Keratinocyte (primary cell): ENCODE measurements at regions not wholly inside any gene's neighbourhood (a gene's known extent, or its start where the extent isn't known, plus 50 kb on each side); places are given as distances from the start of the nearest gene placed in this dataset.

Source experiments
- DNase-seq: peaks from one replicate; pipeline ENCODE4 v3.0.0-alpha.2; 2011; ENCODE audit warnings: low read depth, missing footprints, low spot score
- FAIRE-seq: peaks from 2 replicates; lab custom pipeline; 2011; peaks lifted over from hg19 to GRCh38; lab: Jason Lieb, UNC
- H2AFZ ChIP-seq: 2 replicates; pipeline ENCODE4 v1.6.0; 2012; ENCODE audit warnings: low read length, control low read depth, inconsistent platforms; ENCODE audit not compliant: control insufficient read depth
- H3K27ac ChIP-seq: 2 replicates; pipeline ENCODE4 v1.5.1; 2011; ENCODE audit warnings: low read length; ENCODE audit not compliant: control insufficient read depth, insufficient read depth
- H3K27me3 ChIP-seq: 3 replicates; pipeline ENCODE4 v1.6.0; 2011; ENCODE audit warnings: low read length; ENCODE audit not compliant: control insufficient read depth, insufficient read depth; ENCODE audit errors: extremely low read depth
- H3K36me3 ChIP-seq, 2 experiments: 2 replicates in 1 of 2; 3 replicates in 1 of 2; pipeline ENCODE4 v1.5.1; 2011; ENCODE audit warnings: low read length in 2 of 2, mild to moderate bottlenecking in 1 of 2; ENCODE audit not compliant: control insufficient read depth in 2 of 2, insufficient read depth in 2 of 2; ENCODE audit errors: extremely low read depth in 1 of 2
- H3K4me1 ChIP-seq: 3 replicates; pipeline ENCODE4 v1.5.1; 2011; ENCODE audit warnings: low read length; ENCODE audit not compliant: control insufficient read depth, insufficient read depth; ENCODE audit errors: extremely low read depth
- H3K4me2 ChIP-seq: 3 replicates; pipeline ENCODE4 v1.6.0; 2011; ENCODE audit warnings: low read depth, low read length; ENCODE audit not compliant: control insufficient read depth, insufficient read depth; ENCODE audit errors: extremely low read depth
- H3K4me3 ChIP-seq, 3 experiments: fragments of 200-600 bp in 1 of 3; sonication (generic) in 1 of 3; 2 replicates in 2 of 3; 3 replicates in 1 of 3; pipeline ENCODE4 v1.5.1; 2011 to 2016; ENCODE audit warnings: low read length in 3 of 3, mild to moderate bottlenecking in 3 of 3, control low read depth in 2 of 3, inconsistent platforms in 1 of 3, low read depth in 1 of 3, mixed read lengths in 1 of 3, mixed run types in 1 of 3, moderate library complexity in 1 of 3; ENCODE audit not compliant: control insufficient read depth in 2 of 3, insufficient read depth in 2 of 3; ENCODE audit errors: extremely low read depth in 1 of 3
- H3K79me2 ChIP-seq: 2 replicates; pipeline ENCODE4 v1.6.0; 2012; ENCODE audit warnings: low read length; ENCODE audit not compliant: control insufficient read depth, insufficient read depth
- H3K9ac ChIP-seq: 3 replicates; pipeline ENCODE4 v1.6.0; 2011; ENCODE audit warnings: low read length; ENCODE audit not compliant: control insufficient read depth, insufficient read depth; ENCODE audit errors: extremely low read depth
- H3K9me1 ChIP-seq: 3 replicates; pipeline ENCODE4 v1.6.0; 2011; ENCODE audit warnings: low read length; ENCODE audit not compliant: control insufficient read depth, insufficient read depth; ENCODE audit errors: extremely low read depth
- H3K9me3 ChIP-seq: 2 replicates; pipeline ENCODE4 v1.5.1; 2012; ENCODE audit warnings: low read depth, low read length; ENCODE audit not compliant: control insufficient read depth
- H4K20me1 ChIP-seq: 3 replicates; pipeline ENCODE4 v1.6.0; 2011; ENCODE audit warnings: low read length; ENCODE audit not compliant: control insufficient read depth, insufficient read depth; ENCODE audit errors: extremely low read depth
- EZH2 ChIP-seq: IDR thresholded peaks from one replicate; pipeline ENCODE4 v1.6.1; 2012; ENCODE audit warnings: inconsistent platforms, mild to moderate bottlenecking, low read length, moderate library complexity
- dilution Hi-C: fragments of 300-500 bp; cut with MboI; formaldehyde crosslinking; loops from one replicate; pipeline ENCODE4 v1.7.0; 2020; ENCODE audit warnings: low sequenced_read_pairs; ENCODE audit not compliant: extremely low pct_ligation_motif_present
- TF ChIP-seq, protein P1 (sequence below), 3 experiments: IDR thresholded peaks in 1 of 3; conservative IDR thresholded peaks in 1 of 3; optimal IDR thresholded peaks in 1 of 3; 2 replicates in 2 of 3; 3 replicates in 1 of 3; pipeline versions ENCODE3 to v1.5.1; 2011; ENCODE audit warnings: low read length in 3 of 3, mild to moderate bottlenecking in 3 of 3, moderate library complexity in 2 of 3, control low read depth in 1 of 3, inconsistent platforms in 1 of 3; ENCODE audit not compliant: insufficient read depth in 2 of 3; ENCODE audit errors: extremely low read depth in 1 of 3

DNA sequence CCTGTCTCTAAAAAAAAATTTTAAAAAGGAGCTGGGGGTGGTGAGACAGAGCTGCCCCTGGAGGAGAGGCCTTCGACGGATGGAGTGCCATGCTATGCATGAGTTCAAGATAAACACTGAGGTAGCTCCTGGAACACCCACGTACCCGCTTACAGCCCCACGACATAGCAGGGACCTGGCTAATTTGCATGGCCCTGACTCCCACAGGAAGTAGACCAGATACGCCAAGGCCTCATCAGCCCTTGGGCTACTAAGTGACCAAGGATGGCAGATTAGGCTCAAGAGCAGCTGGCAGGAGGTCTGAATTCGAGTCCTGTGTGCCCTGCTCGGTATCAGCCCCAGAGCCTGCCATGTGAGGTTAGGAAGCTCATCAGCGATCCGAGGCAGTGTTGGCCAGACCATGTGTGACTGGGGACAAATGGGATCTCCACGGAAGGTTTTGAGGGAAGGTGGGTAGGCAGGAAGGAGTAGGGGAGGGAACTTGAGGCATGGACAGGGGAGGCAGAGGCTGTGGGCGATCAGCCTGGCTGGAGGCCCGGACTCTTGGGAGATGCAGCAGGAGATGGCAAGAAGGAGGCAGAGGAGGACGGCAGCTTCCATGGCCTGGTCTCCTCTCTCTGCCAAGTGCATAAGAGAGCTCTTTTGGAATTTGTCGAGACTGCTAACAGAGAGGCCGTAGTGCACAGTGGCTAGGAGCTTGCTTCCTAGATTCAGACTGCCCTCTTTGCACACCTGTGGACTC is 218.3 kb downstream of the GLI2 start:
- Histone ChIP-seq H3K4me1 (peaks cover 10% of the 10 kb centered on the region), H3K79me2 (no peaks in the 10 kb centered on the region), H3K9me3 (no peaks in the 10 kb centered on the region), H3K4me2 (no peak overlapping the region), H3K27me3 (peaks cover 10% of the 10 kb centered on the region), H3K4me3 (no peak overlapping the region), H4K20me1 (no peaks in the 10 kb centered on the region), H3K27ac (no peak overlapping the region), H3K9me1 (no peaks in the 10 kb centered on the region), H3K9ac (no peak overlapping the region), H3K36me3 (no peaks in the 10 kb centered on the region), H2AFZ (no peak overlapping the region)
- dilution Hi-C loops = no loop called here
- no peak for DNase-seq
- FAIRE-seq = no peak
- TF ChIP-seq, protein P1, sequence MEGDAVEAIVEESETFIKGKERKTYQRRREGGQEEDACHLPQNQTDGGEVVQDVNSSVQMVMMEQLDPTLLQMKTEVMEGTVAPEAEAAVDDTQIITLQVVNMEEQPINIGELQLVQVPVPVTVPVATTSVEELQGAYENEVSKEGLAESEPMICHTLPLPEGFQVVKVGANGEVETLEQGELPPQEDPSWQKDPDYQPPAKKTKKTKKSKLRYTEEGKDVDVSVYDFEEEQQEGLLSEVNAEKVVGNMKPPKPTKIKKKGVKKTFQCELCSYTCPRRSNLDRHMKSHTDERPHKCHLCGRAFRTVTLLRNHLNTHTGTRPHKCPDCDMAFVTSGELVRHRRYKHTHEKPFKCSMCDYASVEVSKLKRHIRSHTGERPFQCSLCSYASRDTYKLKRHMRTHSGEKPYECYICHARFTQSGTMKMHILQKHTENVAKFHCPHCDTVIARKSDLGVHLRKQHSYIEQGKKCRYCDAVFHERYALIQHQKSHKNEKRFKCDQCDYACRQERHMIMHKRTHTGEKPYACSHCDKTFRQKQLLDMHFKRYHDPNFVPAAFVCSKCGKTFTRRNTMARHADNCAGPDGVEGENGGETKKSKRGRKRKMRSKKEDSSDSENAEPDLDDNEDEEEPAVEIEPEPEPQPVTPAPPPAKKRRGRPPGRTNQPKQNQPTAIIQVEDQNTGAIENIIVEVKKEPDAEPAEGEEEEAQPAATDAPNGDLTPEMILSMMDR (optimal IDR thresholded peaks at IDR 0.05 in 1 of 3, IDR thresholded peaks at IDR 0.05 in 1 of 3, conservative IDR thresholded peaks at IDR 0.05 in 1 of 3; ENCODE audit: extremely low read depth in 1 of 3, insufficient read depth in 2 of 3, low read length in 3 of 3) = no peak
- TF ChIP-seq EZH2 = no peak

DNA sequence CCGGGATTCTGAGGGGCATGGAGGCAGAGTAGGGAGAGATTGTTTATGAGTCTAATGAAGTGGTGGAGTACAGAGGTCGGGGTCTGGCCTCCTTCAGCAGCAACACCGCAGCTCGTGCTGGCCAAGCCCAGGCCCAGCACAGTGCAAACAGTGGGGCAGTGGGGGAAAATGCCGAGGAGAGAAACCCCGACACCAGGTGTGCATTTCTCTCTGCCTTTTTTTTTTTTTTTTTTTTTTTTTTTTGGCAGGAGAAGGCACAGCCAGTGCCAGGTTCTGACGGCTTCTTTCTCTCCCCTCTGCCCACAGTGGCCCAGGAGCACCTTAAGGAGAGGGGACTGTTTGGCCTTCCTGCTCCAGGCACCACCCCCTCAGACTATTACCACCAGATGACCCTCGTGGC is 219.3 kb downstream of the GLI2 start:
- Histone ChIP-seq H3K9me3 (no peaks in the 10 kb centered on the region), H3K9me1 (no peaks in the 10 kb centered on the region), H3K79me2 (no peaks in the 10 kb centered on the region), H3K36me3 (no peaks in the 10 kb centered on the region), H3K27ac (no peak overlapping the region), H3K27me3 (peaks cover 10% of the 10 kb centered on the region), H3K4me2 (no peak overlapping the region), H2AFZ (no peak overlapping the region), H3K4me1 (peaks cover 19% of the 10 kb centered on the region), H4K20me1 (no peaks in the 10 kb centered on the region), H3K9ac (no peak overlapping the region), H3K4me3 (no peak overlapping the region)
- DNase-seq (no peak), FAIRE-seq (no peak)
- TF ChIP-seq EZH2 = no peak
- TF ChIP-seq, protein P1 (optimal IDR thresholded peaks at IDR 0.05 in 1 of 3, IDR thresholded peaks at IDR 0.05 in 1 of 3, conservative IDR thresholded peaks at IDR 0.05 in 1 of 3; ENCODE audit: extremely low read depth in 1 of 3, insufficient read depth in 2 of 3, low read length in 3 of 3) = no peak
- dilution Hi-C loops = no loop called here
